OCI-LY3 (cell line): ENCODE measurements at regions not wholly inside any gene's neighbourhood (a gene's known extent, or its start where the extent isn't known, plus 50 kb on each side); places are given as distances from the start of the nearest gene placed in this dataset.

Experiments used
- CTCF ChIP-seq: fragments of 200-600, 300-600 bp; sonication (generic); IDR thresholded peaks from 2 replicates; pipeline ENCODE4 v1.5.1; 2014; ENCODE audit warnings: antibody characterized with exemption, low read length, low read depth
- EZH2phosphoT487 ChIP-seq: fragments of 200-600 bp; shearing (Covaris generic); IDR thresholded peaks from 2 replicates; pipeline ENCODE4 v1.6.1; 2018; ENCODE audit warnings: antibody characterized with exemption, mixed run types, low read depth

DNA sequence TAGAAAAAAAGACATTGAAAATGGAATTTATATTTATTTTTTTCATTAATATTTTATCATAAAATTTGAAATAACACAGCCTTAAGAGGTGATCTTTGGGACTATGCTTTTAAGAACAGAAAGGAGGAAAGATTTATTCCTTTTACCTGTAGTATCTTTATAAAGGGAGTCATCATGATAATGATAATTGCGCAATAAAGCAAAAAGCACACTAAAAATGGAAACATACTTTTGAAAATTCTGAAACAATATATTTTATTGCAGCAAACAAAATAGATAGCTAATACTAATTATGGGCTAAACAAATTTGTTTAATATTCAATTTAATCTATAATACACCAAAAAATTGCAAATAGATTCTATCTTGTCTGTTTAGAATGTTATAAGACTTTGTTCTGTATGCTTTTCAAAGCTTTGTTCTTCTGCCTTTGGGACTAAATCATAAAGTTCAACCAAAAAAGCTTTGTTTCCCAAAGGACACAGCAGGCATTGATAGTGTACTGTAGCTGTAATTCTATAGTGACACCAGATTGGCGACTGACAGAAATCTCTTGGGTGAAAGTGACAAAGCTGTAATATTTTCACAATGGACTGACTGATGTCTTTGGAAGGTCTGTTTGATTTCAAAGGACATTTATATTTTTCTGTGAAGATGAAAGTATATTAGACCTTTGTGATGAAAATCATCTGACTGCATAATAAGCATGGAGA, 2156.6 kb upstream of the TENM3 start:
- TF ChIP-seq CTCF (no peak), EZH2phosphoT487 (no peak)
